ENCODE measurements at regions not wholly inside any gene's neighbourhood (a gene's known extent, or its start where the extent isn't known, plus 50 kb on each side); places are given as distances from the start of the nearest gene placed in this dataset.

GRCh38 chr10:107706096-107706725 lies 541.7 kb upstream of the SORCS1 start:
- Histone ChIP-seq H3K4me3 (ENCODE audit: low read depth, low read length) (no peak overlapping the region), H3K4me1 (no peaks in the 10 kb centered on the region), H3K27me3 (no peaks in the 10 kb centered on the region), H3K9me3 (no peaks in the 10 kb centered on the region), H3K36me3 (no peaks in the 10 kb centered on the region)
- no peak for DNase-seq
- TF ChIP-seq CTCF (IDR thresholded peaks at IDR 0.05; ENCODE audit: low read depth, low read length), result no peak

- DNase-seq, result no peak
- Histone ChIP-seq H3K4me1 (no peaks in the 10 kb centered on the region), H3K27me3 (no peaks in the 10 kb centered on the region), H3K9me3 (no peaks in the 10 kb centered on the region), H3K4me3 (ENCODE audit: low read depth, low read length) (no peak overlapping the region), H3K36me3 (no peaks in the 10 kb centered on the region)
- no peak for TF ChIP-seq CTCF (IDR thresholded peaks at IDR 0.05; ENCODE audit: low read depth, low read length)
These were observed 537.4 kb upstream of the SORCS1 start for GRCh38 chr10:107701943-107702342.

GRCh38 chr10:107692072-107692471 lies 527.6 kb upstream of the SORCS1 start:
- TF ChIP-seq CTCF (IDR thresholded peaks at IDR 0.05; ENCODE audit: low read depth, low read length), result no peak
- no peaks in the 10 kb centered on the region for H3K9me3 ChIP-seq
- no peaks in the 10 kb centered on the region for H3K4me1 ChIP-seq
- H3K27me3 ChIP-seq, result no peaks in the 10 kb centered on the region
- H3K36me3 ChIP-seq, result no peaks in the 10 kb centered on the region
- H3K4me3 ChIP-seq (ENCODE audit: low read depth, low read length), result no peak overlapping the region
- DNase-seq, result no peak

GRCh38 chr10:107689323-107689722 lies 524.8 kb upstream of the SORCS1 start:
- TF ChIP-seq CTCF (IDR thresholded peaks at IDR 0.05; ENCODE audit: low read depth, low read length), result no peak
- Histone ChIP-seq H3K27me3 (no peaks in the 10 kb centered on the region), H3K4me1 (no peaks in the 10 kb centered on the region), H3K4me3 (ENCODE audit: low read depth, low read length) (no peak overlapping the region), H3K36me3 (no peaks in the 10 kb centered on the region), H3K9me3 (no peaks in the 10 kb centered on the region)
- DNase-seq, result no peak

- Histone ChIP-seq H3K4me1 (no peaks in the 10 kb centered on the region), H3K4me3 (ENCODE audit: low read depth, low read length) (no peak overlapping the region), H3K27me3 (no peaks in the 10 kb centered on the region), H3K36me3 (no peaks in the 10 kb centered on the region), H3K9me3 (no peaks in the 10 kb centered on the region)
- no peak for TF ChIP-seq CTCF (IDR thresholded peaks at IDR 0.05; ENCODE audit: low read depth, low read length)
- no peak for DNase-seq
These were observed 523.2 kb upstream of the SORCS1 start for GRCh38 chr10:107687701-107688100.

GRCh38 chr10:107686095-107686494 lies 521.6 kb upstream of the SORCS1 start:
- no peak for DNase-seq
- H3K27me3 ChIP-seq, result no peaks in the 10 kb centered on the region
- no peak for TF ChIP-seq CTCF (IDR thresholded peaks at IDR 0.05; ENCODE audit: low read depth, low read length)
- no peak overlapping the region for H3K4me3 ChIP-seq (ENCODE audit: low read depth, low read length)
- H3K9me3 ChIP-seq, result no peaks in the 10 kb centered on the region
- H3K4me1 ChIP-seq, result no peaks in the 10 kb centered on the region
- no peaks in the 10 kb centered on the region for H3K36me3 ChIP-seq
